ENCODE measurements at regions not wholly inside any gene's neighbourhood (a gene's known extent, or its start where the extent isn't known, plus 50 kb on each side); places are given as distances from the start of the nearest gene placed in this dataset.

- intact Hi-C loops (cut with micrococcal nuclease) = loop anchor here (5.0 kb wide), 1 partner anchor 225 kb away; no protein-coding TSS in a partner anchor
These were observed 53.9 kb upstream of the ESRRG start for GRCh38 chr1:216777148-216777547.

All from T-helper 1 cell treated with Interleukin-12 subunit alpha and Interleukin-12 subunit beta and Interleukin-4 antibody, amounts not matched to agents 30 ng/mL and 1 ng/mL, for 36 hours (primary cell).